ELR (cell line): ENCODE measurements at regions not wholly inside any gene's neighbourhood (a gene's known extent, or its start where the extent isn't known, plus 50 kb on each side); places are given as distances from the start of the nearest gene placed in this dataset.
"Not testable (repeated sequence)": the region's sequence is repeated elsewhere in the genome, so short reads cannot be mapped to it uniquely, and the experiment has no call there.

Experiments
- DNase-seq: peaks from one replicate; pipeline ENCODE4 v3.0.0-alpha.2; 2015; ENCODE audit warnings: low read depth

GRCh38 chr1:232415481-232415880 is 214.5 kb downstream of the SIPA1L2 start:
- DNase-seq, result not testable (repeated sequence)

- DNase-seq, result no peak
Measured at GRCh38 chr1:232414100-232414499, 215.8 kb downstream of the SIPA1L2 start.

DNA sequence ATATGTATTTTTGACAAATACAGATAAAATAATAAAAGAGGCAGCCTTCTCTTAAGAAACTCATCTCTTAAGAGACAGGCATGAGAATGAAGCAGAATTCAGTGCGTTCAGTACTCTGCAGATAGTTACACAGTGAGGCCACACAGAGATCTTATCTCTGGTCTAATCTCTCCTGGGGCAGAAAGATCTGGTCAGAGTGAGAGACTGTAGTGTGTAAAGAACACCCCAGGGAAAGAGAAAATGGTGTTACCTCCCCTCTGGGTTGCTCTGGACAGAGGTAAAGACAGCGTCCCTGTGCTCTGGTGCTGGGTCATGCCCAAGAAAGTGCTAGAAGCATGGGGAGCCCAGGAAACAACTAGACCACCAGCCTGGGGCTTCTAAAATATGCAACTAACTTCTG is 216.3 kb downstream of the SIPA1L2 start:
- no peak for DNase-seq

DNA sequence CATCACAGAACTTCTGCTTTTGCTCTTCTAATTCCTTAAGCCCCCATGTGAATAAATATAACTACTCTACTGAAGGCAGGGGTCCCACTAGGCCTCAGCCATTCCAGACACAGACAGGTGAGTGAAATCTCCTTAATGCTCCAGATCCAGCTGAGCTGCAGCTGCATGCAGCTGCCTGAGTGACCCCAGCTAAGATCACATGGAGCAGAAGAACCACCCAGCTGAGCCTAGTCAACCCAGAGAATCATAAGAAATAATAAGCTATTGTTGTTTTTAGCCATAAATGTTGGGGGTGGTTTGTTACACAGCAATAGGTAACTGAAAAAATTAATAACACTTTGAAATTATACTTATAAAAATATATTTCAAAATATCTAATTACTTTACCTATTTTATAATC is 220.3 kb downstream of the SIPA1L2 start:
- DNase-seq, result no peak

DNA sequence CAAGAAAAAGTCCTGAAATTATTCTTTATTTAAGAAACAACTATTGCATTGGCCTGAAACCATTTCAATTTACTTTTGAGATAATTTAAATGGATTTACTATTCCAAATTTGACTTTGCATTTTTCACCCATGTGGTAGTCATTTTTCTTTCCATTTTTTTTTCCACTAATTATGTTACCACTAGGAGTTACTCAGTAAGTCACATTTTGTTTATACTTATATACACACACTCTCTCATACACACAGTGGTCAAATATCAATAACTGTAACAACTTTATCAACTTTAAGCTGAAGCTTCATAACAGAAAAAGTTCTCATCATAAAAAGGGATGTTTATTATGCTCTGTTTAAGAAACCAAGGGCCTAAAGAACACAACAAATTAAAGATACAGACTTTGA is 222.8 kb downstream of the SIPA1L2 start:
- no peak for DNase-seq

DNA sequence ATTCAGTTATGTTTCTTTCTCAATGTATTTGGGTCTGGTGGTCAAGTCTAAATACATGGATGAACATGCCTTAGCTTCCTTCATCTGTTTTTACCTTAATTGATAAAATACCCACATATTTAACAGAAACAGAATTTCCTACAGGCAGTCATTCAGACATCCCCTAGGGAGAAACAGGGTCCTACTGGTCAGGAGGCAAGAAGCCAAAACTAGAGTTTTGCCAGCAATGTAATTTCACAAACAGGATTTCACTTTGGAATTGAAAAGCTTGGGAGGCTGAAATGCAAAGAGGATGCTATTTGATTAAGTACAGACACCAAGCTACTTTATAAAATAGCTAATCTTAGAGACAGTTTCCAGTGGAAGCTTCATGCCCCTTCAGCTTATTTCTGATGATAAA is 224.2 kb downstream of the SIPA1L2 start:
- DNase-seq, result no peak

GRCh38 chr1:232404981-232405731 is 224.8 kb downstream of the SIPA1L2 start:
- no peak for DNase-seq

DNA sequence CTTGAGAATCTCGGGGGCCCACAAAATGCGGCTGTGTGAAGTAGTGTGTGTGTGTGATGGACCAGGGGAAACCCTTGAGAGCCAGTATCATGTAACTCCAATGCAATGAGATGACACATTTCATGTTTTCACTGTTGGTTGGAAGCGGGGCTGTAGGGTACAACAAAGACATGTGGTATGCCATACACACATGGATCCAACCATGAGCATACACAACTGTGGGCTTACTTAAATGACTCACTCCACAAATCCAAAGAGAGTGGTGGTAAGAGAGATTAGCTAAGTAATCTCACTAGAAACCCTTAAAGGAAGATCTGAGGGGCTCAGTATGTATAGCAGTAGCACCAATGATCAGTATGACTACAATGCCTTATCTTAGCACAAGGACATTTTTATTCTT is 225.7 kb downstream of the SIPA1L2 start:
- no peak for DNase-seq

- DNase-seq, result no peak
Measured at GRCh38 chr1:232403017-232403714, 226.8 kb downstream of the SIPA1L2 start.

- no peak for DNase-seq
Measured at GRCh38 chr1:232398823-232399222, 231.1 kb downstream of the SIPA1L2 start.

GRCh38 chr1:232393444-232394146 is 236.3 kb downstream of the SIPA1L2 start:
- DNase-seq, result no peak

DNA sequence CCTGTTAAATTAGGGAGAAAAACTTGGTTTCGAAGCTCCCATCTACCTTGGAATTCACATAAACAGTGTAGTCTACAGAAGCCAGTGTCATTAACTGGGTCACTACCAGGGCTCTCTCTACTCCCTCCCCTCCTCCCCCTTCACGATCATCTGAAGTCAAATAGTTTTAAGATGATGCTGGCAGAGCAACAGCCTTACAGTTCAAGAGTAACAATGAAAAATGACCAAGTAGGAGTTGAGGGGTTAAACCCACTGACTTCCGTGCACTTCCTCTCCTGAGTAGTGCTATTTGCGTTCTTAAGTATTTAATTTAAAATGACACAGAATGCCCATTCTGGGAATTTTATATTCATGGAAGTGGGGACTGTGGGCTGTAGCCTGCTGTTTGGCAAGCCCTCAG is 236.9 kb downstream of the SIPA1L2 start:
- DNase-seq, result no peak

- DNase-seq, result no peak
Measured at GRCh38 chr1:232390590-232390989, 239.3 kb downstream of the SIPA1L2 start.

DNA sequence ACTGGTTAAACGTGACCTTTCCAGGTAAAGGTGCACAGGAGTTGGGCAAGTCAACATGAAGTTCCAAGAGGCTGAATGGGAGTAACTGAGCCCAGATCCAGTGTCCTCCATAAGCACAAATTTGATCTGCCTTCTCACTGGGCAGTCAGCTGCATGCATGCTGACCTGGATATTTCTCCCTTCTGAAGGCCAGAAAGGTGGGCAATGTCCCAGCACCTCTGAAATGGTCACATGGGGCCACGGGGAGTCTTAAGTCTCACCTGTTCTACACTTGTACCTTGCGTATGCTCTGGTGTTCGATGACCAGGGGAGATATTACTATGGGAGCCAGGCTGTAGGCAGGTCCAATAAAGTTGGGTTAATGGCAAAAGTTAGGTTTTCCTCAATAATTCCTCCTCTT is 240.2 kb downstream of the SIPA1L2 start:
- DNase-seq, result no peak

GRCh38 chr1:232388363-232388762 is 241.6 kb downstream of the SIPA1L2 start:
- no peak for DNase-seq

- DNase-seq, result no peak
Measured at GRCh38 chr1:232386721-232387510, 243.0 kb downstream of the SIPA1L2 start.

DNA sequence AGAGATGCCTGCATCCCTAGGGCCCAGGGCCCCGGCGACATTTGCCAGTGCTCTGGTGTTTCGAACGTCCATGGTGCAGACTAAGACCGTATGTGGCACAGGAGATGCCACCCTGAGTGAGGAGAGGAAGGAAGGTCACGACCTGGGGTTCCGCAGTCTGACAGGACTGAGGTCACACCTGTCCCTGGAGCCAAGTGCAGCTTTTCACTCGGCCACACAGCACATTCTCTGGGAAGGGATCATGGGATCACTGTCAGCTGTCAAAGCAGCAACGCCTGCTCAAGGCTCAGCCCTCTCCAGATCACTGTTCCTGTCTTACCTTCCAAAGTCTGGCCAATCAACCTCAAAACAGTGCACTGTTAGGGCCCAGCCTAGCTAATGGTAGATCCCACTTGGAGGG is 243.6 kb downstream of the SIPA1L2 start:
- DNase-seq, result no peak

DNA sequence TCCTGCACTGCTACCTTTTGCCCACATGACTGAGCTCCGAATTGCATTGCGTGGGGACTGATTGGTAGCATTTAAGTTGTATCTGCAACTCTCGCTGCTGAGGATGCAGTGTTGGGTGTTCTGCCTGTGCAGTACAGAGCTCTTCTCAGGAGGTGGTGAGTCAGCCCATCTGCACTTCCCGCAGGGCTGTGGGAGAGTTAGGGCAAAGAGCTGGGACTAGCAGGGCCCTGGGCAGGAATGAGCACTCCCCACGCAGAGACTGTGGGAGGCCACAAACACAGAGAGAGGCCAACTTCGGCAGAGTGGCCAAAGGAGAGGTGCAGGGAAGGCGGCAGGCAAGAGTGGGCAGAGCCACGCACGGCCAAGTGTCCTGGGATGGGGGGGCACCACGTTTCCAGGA is 244.7 kb downstream of the SIPA1L2 start:
- DNase-seq, result peak; percentile 43

- DNase-seq, result no peak
Measured at GRCh38 chr1:232384171-232384883, 245.6 kb downstream of the SIPA1L2 start.

- DNase-seq, result no peak
Measured at GRCh38 chr1:232383455-232384123, 246.3 kb downstream of the SIPA1L2 start.

DNA sequence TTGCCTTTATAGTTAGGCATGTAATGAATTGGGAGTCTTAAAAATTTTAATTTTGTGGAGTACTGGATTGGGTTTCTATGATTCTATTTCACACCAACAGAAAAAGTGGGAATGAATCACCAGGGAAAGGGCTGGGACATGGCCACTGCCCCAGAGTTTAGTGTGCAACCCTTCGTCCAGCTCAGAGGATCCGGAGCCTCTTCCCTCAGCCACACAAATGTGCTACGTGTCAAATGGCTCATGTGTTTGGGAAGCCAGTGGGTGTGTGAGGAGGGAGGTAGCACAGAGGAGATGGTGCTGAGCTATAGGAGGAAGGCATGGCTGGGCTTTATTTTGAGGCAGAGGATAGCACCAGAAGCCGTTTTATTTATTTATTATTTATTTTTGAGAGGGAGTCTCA is 247.3 kb downstream of the SIPA1L2 start:
- DNase-seq, result no peak
